ENCODE measurements at regions not wholly inside any gene's neighbourhood (a gene's known extent, or its start where the extent isn't known, plus 50 kb on each side); places are given as distances from the start of the nearest gene placed in this dataset.

- DNase-seq (ENCODE audit: low read depth, low spot score) = no peak
- no peaks in the 10 kb centered on the region for H3K27me3 ChIP-seq (ENCODE audit: control insufficient read depth, insufficient read depth, low read length)
- no peak overlapping the region for H3K27ac ChIP-seq (ENCODE audit: low read length)
Observed at GRCh38 chr4:133498149-133498548, 349.1 kb downstream of the PCDH10 start.

GRCh38 chr4:133493776-133494175 lies 344.7 kb downstream of the PCDH10 start:
- no CpG with 5 or more reads among the region's 1 CpG for WGBS (ENCODE audit: insufficient coverage, insufficient read length)
- H3K27me3 ChIP-seq (ENCODE audit: control insufficient read depth, insufficient read depth, low read length) = no peaks in the 10 kb centered on the region
- no peaks in the 10 kb centered on the region for H3K4me1 ChIP-seq (ENCODE audit: control insufficient read depth, insufficient read depth, low read length)
- no peaks in the 10 kb centered on the region for H3K36me3 ChIP-seq (ENCODE audit: control insufficient read depth, insufficient read depth, low read length)
- no peak overlapping the region for H3K4me3 ChIP-seq (ENCODE audit: low read length)
- no peak overlapping the region for H3K27ac ChIP-seq (ENCODE audit: low read length)
- H3K9me3 ChIP-seq (ENCODE audit: control insufficient read depth, insufficient read depth, low read length) = no peaks in the 10 kb centered on the region
- no peak for DNase-seq (ENCODE audit: low read depth, low spot score)

More at GRCh38 chr4:133498149-133498548, 349.1 kb downstream of the PCDH10 start:
- no CpG with 5 or more reads among the region's 6 CpGs for WGBS (ENCODE audit: insufficient coverage, insufficient read length)
- Histone ChIP-seq H3K9me3 (ENCODE audit: control insufficient read depth, insufficient read depth, low read length) (no peaks in the 10 kb centered on the region), H3K36me3 (ENCODE audit: control insufficient read depth, insufficient read depth, low read length) (no peaks in the 10 kb centered on the region), H3K4me3 (ENCODE audit: low read length) (no peak overlapping the region), H3K4me1 (ENCODE audit: control insufficient read depth, insufficient read depth, low read length) (no peaks in the 10 kb centered on the region)

GRCh38 chr4:133493241-133493640 lies 344.1 kb downstream of the PCDH10 start:
- Histone ChIP-seq H3K36me3 (ENCODE audit: control insufficient read depth, insufficient read depth, low read length) (no peaks in the 10 kb centered on the region), H3K4me1 (ENCODE audit: control insufficient read depth, insufficient read depth, low read length) (no peaks in the 10 kb centered on the region), H3K27me3 (ENCODE audit: control insufficient read depth, insufficient read depth, low read length) (no peaks in the 10 kb centered on the region), H3K27ac (ENCODE audit: low read length) (no peak overlapping the region), H3K9me3 (ENCODE audit: control insufficient read depth, insufficient read depth, low read length) (no peaks in the 10 kb centered on the region), H3K4me3 (ENCODE audit: low read length) (no peak overlapping the region)
- DNase-seq (ENCODE audit: low read depth, low spot score) = no peak
- no CpG with 5 or more reads among the region's 1 CpG for WGBS (ENCODE audit: insufficient coverage, insufficient read length)

- H3K27me3 ChIP-seq (ENCODE audit: control insufficient read depth, insufficient read depth, low read length) = no peaks in the 10 kb centered on the region
- no peak overlapping the region for H3K27ac ChIP-seq (ENCODE audit: low read length)
- H3K4me3 ChIP-seq (ENCODE audit: low read length) = no peak overlapping the region
- DNase-seq (ENCODE audit: low read depth, low spot score) = no peak
- no peaks in the 10 kb centered on the region for H3K36me3 ChIP-seq (ENCODE audit: control insufficient read depth, insufficient read depth, low read length)
- H3K4me1 ChIP-seq (ENCODE audit: control insufficient read depth, insufficient read depth, low read length) = no peaks in the 10 kb centered on the region
- H3K9me3 ChIP-seq (ENCODE audit: control insufficient read depth, insufficient read depth, low read length) = no peaks in the 10 kb centered on the region
- WGBS (ENCODE audit: insufficient coverage, insufficient read length) = no CpG with 5 or more reads among the region's 2 CpGs
Observed at GRCh38 chr4:133484287-133484686, 335.2 kb downstream of the PCDH10 start.

GRCh38 chr4:133483600-133484246 lies 334.6 kb downstream of the PCDH10 start:
- WGBS (ENCODE audit: insufficient coverage, insufficient read length) = 100% methylated on average over 2 of the region's 4 CpGs
- peak; percentile 39 for DNase-seq (ENCODE audit: low read depth, low spot score)

GRCh38 chr4:133476063-133476462 lies 327.0 kb downstream of the PCDH10 start:
- H3K4me1 ChIP-seq (ENCODE audit: control insufficient read depth, insufficient read depth, low read length) = no peaks in the 10 kb centered on the region
- H3K9me3 ChIP-seq (ENCODE audit: control insufficient read depth, insufficient read depth, low read length) = no peaks in the 10 kb centered on the region
- DNase-seq (ENCODE audit: low read depth, low spot score) = no peak
- no peaks in the 10 kb centered on the region for H3K36me3 ChIP-seq (ENCODE audit: control insufficient read depth, insufficient read depth, low read length)
- no peak overlapping the region for H3K4me3 ChIP-seq (ENCODE audit: low read length)
- H3K27me3 ChIP-seq (ENCODE audit: control insufficient read depth, insufficient read depth, low read length) = no peaks in the 10 kb centered on the region
- WGBS (ENCODE audit: insufficient coverage, insufficient read length) = no CpG with 5 or more reads among the region's 1 CpG
- no peak overlapping the region for H3K27ac ChIP-seq (ENCODE audit: low read length)

More at GRCh38 chr4:133483600-133484246, 334.6 kb downstream of the PCDH10 start:
- H3K27me3 ChIP-seq (ENCODE audit: control insufficient read depth, insufficient read depth, low read length) = no peaks in the 10 kb centered on the region
- H3K27ac ChIP-seq (ENCODE audit: low read length) = no peak overlapping the region
- H3K36me3 ChIP-seq (ENCODE audit: control insufficient read depth, insufficient read depth, low read length) = no peaks in the 10 kb centered on the region
- no peaks in the 10 kb centered on the region for H3K4me1 ChIP-seq (ENCODE audit: control insufficient read depth, insufficient read depth, low read length)
- no peak overlapping the region for H3K4me3 ChIP-seq (ENCODE audit: low read length)
- no peaks in the 10 kb centered on the region for H3K9me3 ChIP-seq (ENCODE audit: control insufficient read depth, insufficient read depth, low read length)

- Histone ChIP-seq H3K27me3 (ENCODE audit: control insufficient read depth, insufficient read depth, low read length) (no peaks in the 10 kb centered on the region), H3K4me1 (ENCODE audit: control insufficient read depth, insufficient read depth, low read length) (no peaks in the 10 kb centered on the region), H3K36me3 (ENCODE audit: control insufficient read depth, insufficient read depth, low read length) (no peaks in the 10 kb centered on the region), H3K27ac (ENCODE audit: low read length) (no peak overlapping the region), H3K4me3 (ENCODE audit: low read length) (no peak overlapping the region), H3K9me3 (ENCODE audit: control insufficient read depth, insufficient read depth, low read length) (no peaks in the 10 kb centered on the region)
- WGBS (ENCODE audit: insufficient coverage, insufficient read length) = no CpG with 5 or more reads among the region's 2 CpGs
- no peak for DNase-seq (ENCODE audit: low read depth, low spot score)
Observed at GRCh38 chr4:133474501-133474900, 325.4 kb downstream of the PCDH10 start.

- Histone ChIP-seq H3K4me1 (ENCODE audit: control insufficient read depth, insufficient read depth, low read length) (no peaks in the 10 kb centered on the region), H3K27ac (ENCODE audit: low read length) (no peak overlapping the region), H3K9me3 (ENCODE audit: control insufficient read depth, insufficient read depth, low read length) (no peaks in the 10 kb centered on the region), H3K36me3 (ENCODE audit: control insufficient read depth, insufficient read depth, low read length) (no peaks in the 10 kb centered on the region), H3K4me3 (ENCODE audit: low read length) (no peak overlapping the region), H3K27me3 (ENCODE audit: control insufficient read depth, insufficient read depth, low read length) (no peaks in the 10 kb centered on the region)
- no peak for DNase-seq (ENCODE audit: low read depth, low spot score)
- no CpG with 5 or more reads among the region's 1 CpG for WGBS (ENCODE audit: insufficient coverage, insufficient read length)
Observed at GRCh38 chr4:133472244-133472643, 323.1 kb downstream of the PCDH10 start.

GRCh38 chr4:133467290-133467947 lies 318.3 kb downstream of the PCDH10 start:
- no CpG with 5 or more reads among the region's 3 CpGs for WGBS (ENCODE audit: insufficient coverage, insufficient read length)
- H3K36me3 ChIP-seq (ENCODE audit: control insufficient read depth, insufficient read depth, low read length) = no peaks in the 10 kb centered on the region

GRCh38 chr4:133465022-133465421 lies 315.9 kb downstream of the PCDH10 start:
- Histone ChIP-seq H3K4me3 (ENCODE audit: low read length) (no peak overlapping the region), H3K4me1 (ENCODE audit: control insufficient read depth, insufficient read depth, low read length) (no peaks in the 10 kb centered on the region), H3K27me3 (ENCODE audit: control insufficient read depth, insufficient read depth, low read length) (no peaks in the 10 kb centered on the region), H3K27ac (ENCODE audit: low read length) (no peak overlapping the region), H3K36me3 (ENCODE audit: control insufficient read depth, insufficient read depth, low read length) (no peaks in the 10 kb centered on the region), H3K9me3 (ENCODE audit: control insufficient read depth, insufficient read depth, low read length) (no peaks in the 10 kb centered on the region)
- no CpG with 5 or more reads among the region's 4 CpGs for WGBS (ENCODE audit: insufficient coverage, insufficient read length)
- no peak for DNase-seq (ENCODE audit: low read depth, low spot score)

More at GRCh38 chr4:133467290-133467947, 318.3 kb downstream of the PCDH10 start:
- Histone ChIP-seq H3K27ac (ENCODE audit: low read length) (no peak overlapping the region), H3K4me1 (ENCODE audit: control insufficient read depth, insufficient read depth, low read length) (no peaks in the 10 kb centered on the region), H3K27me3 (ENCODE audit: control insufficient read depth, insufficient read depth, low read length) (no peaks in the 10 kb centered on the region), H3K4me3 (ENCODE audit: low read length) (no peak overlapping the region), H3K9me3 (ENCODE audit: control insufficient read depth, insufficient read depth, low read length) (no peaks in the 10 kb centered on the region)
- no peak for DNase-seq (ENCODE audit: low read depth, low spot score)

- 100% methylated on average over 2 of the region's 4 CpGs for WGBS (ENCODE audit: insufficient coverage, insufficient read length)
- H3K4me3 ChIP-seq (ENCODE audit: low read length) = no peak overlapping the region
- DNase-seq (ENCODE audit: low read depth, low spot score) = no peak
- H3K9me3 ChIP-seq (ENCODE audit: control insufficient read depth, insufficient read depth, low read length) = no peaks in the 10 kb centered on the region
- H3K4me1 ChIP-seq (ENCODE audit: control insufficient read depth, insufficient read depth, low read length) = no peaks in the 10 kb centered on the region
- no peak overlapping the region for H3K27ac ChIP-seq (ENCODE audit: low read length)
- no peaks in the 10 kb centered on the region for H3K36me3 ChIP-seq (ENCODE audit: control insufficient read depth, insufficient read depth, low read length)
- H3K27me3 ChIP-seq (ENCODE audit: control insufficient read depth, insufficient read depth, low read length) = no peaks in the 10 kb centered on the region
Observed at GRCh38 chr4:133464311-133464710, 315.2 kb downstream of the PCDH10 start.
